DMS153 treated with DMSO at 0.1 percent for 48 hours (cell line): ENCODE measurements at regions not wholly inside any gene's neighbourhood (a gene's known extent, or its start where the extent isn't known, plus 50 kb on each side); places are given as distances from the start of the nearest gene placed in this dataset.

Experiments used
- DNase-seq: peaks from one replicate; lab custom pipeline; 2025; ENCODE audit not compliant: unreplicated experiment; lab: John Stamatoyannopoulos, UW

- no peak for DNase-seq
Measured at GRCh38 chr13:62702502-62702901, 1286.9 kb upstream of the PCDH20 start.

DNA sequence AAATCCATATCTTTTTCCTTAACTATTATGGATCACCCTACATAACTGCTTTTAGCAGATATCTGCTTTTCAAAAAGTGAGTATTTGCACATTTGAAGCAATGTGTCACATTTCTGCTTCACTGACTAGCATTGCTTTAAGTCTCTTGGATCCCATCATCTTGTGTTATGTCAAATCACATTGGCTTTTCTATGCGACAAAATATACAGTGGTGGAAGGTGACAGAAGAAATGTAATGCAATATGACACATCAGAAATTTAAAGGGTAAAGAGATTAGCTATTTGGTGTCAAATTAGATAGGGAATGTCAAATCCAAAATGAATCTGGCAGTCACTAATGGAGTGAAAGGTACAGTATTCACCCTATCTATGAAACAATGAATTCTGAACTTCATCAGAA lies 1282.1 kb upstream of the PCDH20 start:
- no peak for DNase-seq

GRCh38 chr13:62696490-62696889 lies 1280.8 kb upstream of the PCDH20 start:
- no peak for DNase-seq

- DNase-seq = no peak
Measured at GRCh38 chr13:62687732-62688131, 1272.1 kb upstream of the PCDH20 start.

DNA sequence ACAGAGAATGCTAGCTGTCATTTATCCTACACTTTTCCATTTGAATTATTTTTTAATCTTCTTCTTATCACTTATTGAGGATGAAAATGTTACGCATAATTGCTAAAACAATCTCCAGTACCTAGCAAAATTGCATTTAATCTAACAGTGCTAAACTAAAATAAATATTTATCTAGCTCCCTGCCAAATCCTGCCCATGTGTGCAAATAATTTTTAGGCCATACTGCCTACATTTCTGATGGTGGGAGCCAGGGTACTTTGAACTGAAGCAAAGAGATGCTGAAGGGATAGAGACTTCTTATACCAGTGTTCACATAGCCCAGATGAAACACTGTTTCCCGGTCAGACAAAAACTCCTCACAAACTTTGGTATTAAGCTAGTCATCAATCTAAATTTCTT lies 1268.7 kb upstream of the PCDH20 start:
- no peak for DNase-seq

- DNase-seq = no peak
Measured at GRCh38 chr13:62682788-62683187, 1267.1 kb upstream of the PCDH20 start.

DNA sequence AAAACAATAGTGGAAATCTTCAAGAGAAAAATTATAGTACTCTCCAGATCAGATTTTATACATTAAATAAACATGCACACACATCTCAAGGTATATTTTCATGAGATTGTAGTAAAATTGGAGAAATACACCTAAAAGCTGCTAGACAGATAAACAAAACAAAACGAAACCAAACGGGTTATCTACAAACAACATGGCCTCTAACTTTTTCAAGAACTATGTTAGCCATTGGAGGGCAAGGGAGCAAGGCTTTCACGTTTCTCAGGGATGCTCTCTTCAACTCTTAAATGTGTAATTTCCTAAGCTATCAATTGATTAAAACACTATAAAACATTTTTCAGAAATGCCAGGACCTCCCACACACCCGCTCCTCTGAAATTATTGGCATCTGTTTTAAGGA lies 1262.4 kb upstream of the PCDH20 start:
- no peak for DNase-seq

DNA sequence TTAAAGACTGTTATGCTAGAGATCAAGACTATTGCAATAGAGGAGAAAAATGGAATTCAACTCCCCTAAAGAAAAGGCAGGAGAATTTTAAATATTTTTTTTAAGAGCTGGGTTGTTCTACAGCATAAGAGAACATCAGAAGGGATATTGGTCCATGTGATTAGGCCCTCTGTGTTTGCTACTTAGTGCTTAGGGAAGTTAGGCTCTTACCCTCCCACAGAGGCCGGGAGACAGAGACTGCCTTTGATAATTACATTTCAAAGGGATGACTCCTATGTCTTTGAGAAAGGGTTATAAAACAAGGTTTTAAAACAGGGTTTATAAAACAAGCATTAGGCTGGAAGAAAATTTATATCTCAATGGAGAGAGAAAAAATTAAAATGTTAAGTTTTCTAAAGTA lies 1248.1 kb upstream of the PCDH20 start:
- no peak for DNase-seq

- DNase-seq = no peak
Measured at GRCh38 chr13:62659365-62659764, 1243.7 kb upstream of the PCDH20 start.

- DNase-seq = no peak
Measured at GRCh38 chr13:62653371-62653770, 1237.7 kb upstream of the PCDH20 start.

DNA sequence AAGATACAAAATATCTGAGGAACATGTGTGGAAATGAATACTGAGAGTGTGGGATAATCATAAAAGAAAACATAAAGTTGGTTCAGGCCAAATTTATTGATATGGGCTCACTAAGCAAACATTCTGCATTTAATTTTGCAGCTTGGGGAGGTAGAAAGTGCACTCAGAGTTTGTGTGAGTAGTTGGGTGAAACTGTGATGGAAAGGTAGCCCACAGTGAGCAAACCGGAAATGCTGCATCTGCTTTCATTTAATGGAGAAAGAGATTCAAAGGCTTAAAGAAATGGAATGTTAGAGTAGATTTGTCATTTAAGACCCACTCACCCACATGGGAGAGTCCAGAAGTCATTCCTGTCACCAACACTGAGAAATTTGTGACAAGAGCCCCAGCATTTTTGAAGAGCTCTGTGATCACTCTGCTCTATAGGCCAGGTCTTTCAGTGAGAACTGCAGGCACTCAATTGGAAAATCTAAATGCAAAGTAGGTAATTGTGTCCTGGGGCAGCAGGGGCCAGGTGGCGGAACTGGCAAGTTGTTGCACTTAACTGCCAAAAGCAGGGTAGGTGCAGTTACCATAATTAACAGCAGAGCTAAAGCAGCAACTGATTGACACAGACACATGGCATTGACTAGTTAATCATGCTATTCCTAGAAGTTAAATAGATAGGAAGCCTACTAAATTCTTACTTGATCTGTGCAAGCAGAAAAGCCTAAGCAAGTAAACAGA lies 1228.3 kb upstream of the PCDH20 start:
- no peak for DNase-seq

- no peak for DNase-seq
Measured at GRCh38 chr13:62643007-62643483, 1227.4 kb upstream of the PCDH20 start.

DNA sequence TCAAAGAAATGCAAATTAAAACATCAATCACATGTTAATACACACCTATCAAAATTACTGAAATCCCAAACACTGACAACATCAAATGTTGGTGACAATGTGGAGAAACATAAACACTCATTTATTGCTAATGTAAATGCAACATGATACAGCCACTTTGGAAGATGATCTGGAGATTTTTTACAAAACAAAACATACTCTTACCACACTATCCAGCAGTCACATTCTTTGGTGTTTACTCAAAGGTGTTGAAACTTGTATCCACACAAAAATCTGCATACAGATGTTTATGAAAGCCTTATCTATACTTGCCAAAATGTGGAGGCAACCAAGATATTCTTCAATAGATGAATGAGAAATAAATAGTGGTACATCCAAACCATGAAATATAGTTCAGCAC lies 1219.5 kb upstream of the PCDH20 start:
- DNase-seq = no peak

DNA sequence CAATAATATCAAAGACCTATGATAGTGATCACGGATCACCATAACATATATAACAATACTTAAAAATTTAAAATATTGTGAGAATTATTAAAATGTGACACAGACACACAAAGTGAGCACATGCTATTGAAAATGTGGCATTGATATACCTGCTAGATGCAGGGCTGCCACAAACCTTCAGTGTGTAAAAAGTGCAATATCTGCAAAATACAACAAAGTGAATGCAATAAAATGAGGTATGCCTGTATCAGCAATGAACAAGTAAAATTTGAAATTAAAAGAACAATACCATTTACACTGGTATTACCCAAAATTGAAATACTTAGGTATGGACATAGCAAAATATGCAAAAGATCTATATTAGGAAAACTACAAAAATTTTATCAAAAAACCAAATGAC lies 1217.8 kb upstream of the PCDH20 start:
- no peak for DNase-seq

DNA sequence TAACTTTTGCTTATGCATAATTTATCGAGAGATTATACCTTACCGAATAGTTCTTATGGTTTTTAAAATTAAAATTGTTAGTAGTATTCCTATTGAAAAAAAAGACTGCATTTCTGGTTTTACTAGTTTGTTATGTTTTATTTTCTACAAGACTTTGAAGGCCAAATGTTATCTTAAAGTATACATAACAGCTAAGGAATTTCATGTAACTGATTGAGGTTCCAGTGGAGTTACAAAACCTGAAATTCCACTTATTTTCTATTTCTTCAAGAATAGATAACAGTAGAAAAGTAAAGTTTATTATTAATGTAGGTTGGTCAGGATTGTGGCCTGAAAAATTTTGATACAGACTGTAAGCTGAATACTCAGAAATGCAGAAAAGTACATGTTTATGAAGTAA lies 1216.0 kb upstream of the PCDH20 start:
- DNase-seq = no peak

- DNase-seq = no peak
Measured at GRCh38 chr13:62631124-62631523, 1215.5 kb upstream of the PCDH20 start.

- DNase-seq = no peak
Measured at GRCh38 chr13:62629618-62630017, 1214.0 kb upstream of the PCDH20 start.

DNA sequence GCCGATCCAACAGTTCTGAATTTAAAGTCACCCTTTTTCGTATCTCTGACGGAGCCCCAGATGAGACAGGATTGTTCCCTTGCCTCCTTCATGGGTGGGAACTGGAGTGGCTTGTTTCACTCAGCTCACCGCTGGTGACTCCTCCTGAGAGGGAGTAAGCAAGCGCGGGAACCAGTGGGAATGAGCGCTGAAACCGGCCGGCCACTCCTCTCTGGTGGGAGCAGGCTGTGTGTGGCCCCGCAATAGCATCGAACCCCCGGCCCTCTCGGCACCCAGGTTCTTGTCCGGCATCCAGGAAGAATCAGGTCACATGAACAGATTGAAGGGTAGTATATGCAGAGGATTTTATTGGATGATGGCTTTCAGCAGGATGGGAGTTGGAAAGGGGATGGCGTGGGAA lies 1211.6 kb upstream of the PCDH20 start:
- no peak for DNase-seq

- no peak for DNase-seq
Measured at GRCh38 chr13:62626771-62627170, 1211.1 kb upstream of the PCDH20 start.

- DNase-seq = no peak
Measured at GRCh38 chr13:62625214-62625881, 1209.7 kb upstream of the PCDH20 start.

GRCh38 chr13:62613819-62614218 lies 1198.2 kb upstream of the PCDH20 start:
- DNase-seq = no peak

DNA sequence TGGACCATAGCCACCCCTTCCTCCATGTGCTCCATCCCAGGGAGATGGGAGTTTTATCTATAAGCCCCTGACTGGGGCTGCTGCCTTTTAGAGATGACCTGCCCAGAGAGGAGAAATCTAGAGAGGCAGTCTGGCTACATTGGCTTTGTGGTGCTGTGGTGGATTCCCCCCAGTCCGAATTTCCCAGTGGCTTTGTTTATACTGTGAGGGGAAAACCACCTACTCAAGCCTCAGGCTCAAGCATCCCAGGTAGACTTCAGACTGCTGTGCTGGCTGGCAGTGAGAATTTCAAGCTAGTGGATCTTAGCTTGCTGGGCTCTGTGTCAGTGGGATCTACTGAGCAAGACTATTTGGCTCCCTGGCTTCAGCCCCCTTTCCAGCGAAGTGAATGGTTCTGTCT lies 1195.7 kb upstream of the PCDH20 start:
- no peak for DNase-seq

- no peak for DNase-seq
Measured at GRCh38 chr13:62598708-62599107, 1183.1 kb upstream of the PCDH20 start.
